ENCODE measurements at regions not wholly inside any gene's neighbourhood (a gene's known extent, or its start where the extent isn't known, plus 50 kb on each side); places are given as distances from the start of the nearest gene placed in this dataset.

DNA sequence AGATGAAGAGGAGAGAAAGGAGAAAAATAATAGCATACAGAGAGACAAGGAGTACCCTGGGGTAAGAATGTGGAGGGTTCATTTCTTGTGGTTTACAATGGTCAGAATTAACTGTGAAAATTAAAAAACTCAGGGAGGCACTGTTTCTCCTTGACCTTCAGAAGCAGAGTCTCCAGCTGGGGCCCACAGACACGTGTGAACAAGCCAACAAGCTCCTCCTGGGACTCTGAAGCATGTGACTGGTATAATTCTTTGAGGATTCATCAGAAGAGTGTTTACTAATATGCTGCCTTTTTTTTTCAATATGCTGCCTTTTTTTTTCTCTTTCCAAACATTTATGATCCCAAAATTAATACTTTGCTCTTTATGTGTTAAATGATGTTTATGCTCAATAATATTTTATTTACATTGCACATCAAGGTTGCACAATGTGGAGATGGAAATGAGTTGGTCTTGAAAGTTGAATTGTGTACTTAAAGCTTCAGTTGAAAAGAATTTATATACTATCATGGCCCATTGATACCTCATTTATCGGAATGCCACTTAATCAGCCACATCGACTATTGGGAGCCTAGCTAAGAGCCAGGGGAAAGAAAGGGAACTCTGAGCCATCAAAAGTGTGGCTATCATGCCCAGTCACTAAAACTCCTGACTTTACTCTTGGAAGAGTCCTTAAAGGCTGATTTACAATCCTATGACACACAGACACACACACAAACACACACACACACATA lies 134.7 kb upstream of the RHOBTB1 start:
- no peaks in the 10 kb centered on the region for H3K36me3 ChIP-seq (ENCODE audit: low read depth)
- H3K9me2 ChIP-seq (ENCODE audit: insufficient read depth): no peaks in the 10 kb centered on the region
- H4K20me1 ChIP-seq (ENCODE audit: insufficient read depth): no peaks in the 10 kb centered on the region
- no peaks in the 10 kb centered on the region for H3K79me2 ChIP-seq (ENCODE audit: insufficient read depth)
- DNase-seq: peak; percentile 30
- H3K27me3 ChIP-seq (replicated peaks; ENCODE audit: insufficient read depth): no peaks in the 10 kb centered on the region
- no peak overlapping the region for H3K4me2 ChIP-seq (ENCODE audit: unreplicated experiment)
- no peak overlapping the region for H3K27ac ChIP-seq
- no peak overlapping the region for H2AFZ ChIP-seq
- no peaks in the 10 kb centered on the region for H3K4me1 ChIP-seq (ENCODE audit: insufficient read depth)
- no peak overlapping the region for H3K9ac ChIP-seq
- WGBS, 2 experiments (ENCODE audit: low coverage in 1 of 2, low lambda C conversion rate in 2 of 2, missing lambda C conversion rate in 2 of 2): 48 to 52% methylated on average over 3 of the region's 3 CpGs
- TF ChIP-seq EZH2 (IDR thresholded peaks at IDR 0.05; ENCODE audit: insufficient read depth, poor library complexity, severe bottlenecking) (no peak), EZH2phosphoT487 (IDR thresholded peaks at IDR 0.05; ENCODE audit: insufficient read depth, low read depth) (no peak)
- H3K9me3 ChIP-seq (ENCODE audit: low read depth): no peaks in the 10 kb centered on the region
- in situ Hi-C loops (cut with MboI): no loop called here
- H3F3A ChIP-seq (ENCODE audit: insufficient read depth): no peaks in the 10 kb centered on the region
- H3K4me3 ChIP-seq: no peak overlapping the region

DNA sequence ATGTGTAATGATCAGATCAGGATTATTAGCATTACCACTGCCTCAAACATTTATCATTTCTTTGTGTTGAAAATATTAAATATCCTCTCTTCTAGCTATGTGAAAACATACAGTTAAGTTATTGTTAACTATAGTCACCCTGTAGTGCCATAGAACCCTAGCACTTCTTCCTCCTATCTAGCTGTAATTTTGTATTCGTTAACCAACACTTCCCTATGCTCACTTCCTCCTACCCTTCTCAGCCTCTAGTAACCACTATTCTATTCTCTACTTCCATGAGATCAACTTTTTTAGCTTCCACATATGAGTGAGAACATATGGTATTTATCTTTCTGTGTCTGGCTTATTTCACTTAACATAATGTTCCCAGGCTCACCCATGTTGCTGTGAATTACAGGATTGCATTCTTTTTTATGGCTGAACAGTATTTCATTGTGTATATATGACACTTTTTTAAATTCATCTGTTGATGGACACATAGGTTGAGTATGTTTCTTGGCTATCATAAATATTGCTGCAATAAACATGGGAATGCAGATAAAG lies 132.7 kb upstream of the RHOBTB1 start:
- no peaks in the 10 kb centered on the region for H3K9me2 ChIP-seq (ENCODE audit: insufficient read depth)
- no peak overlapping the region for H3K27ac ChIP-seq
- H3K9me3 ChIP-seq (ENCODE audit: low read depth): no peaks in the 10 kb centered on the region
- TF ChIP-seq EZH2phosphoT487 (IDR thresholded peaks at IDR 0.05; ENCODE audit: insufficient read depth, low read depth) (no peak), EZH2 (IDR thresholded peaks at IDR 0.05; ENCODE audit: insufficient read depth, poor library complexity, severe bottlenecking) (no peak)
- no peaks in the 10 kb centered on the region for H4K20me1 ChIP-seq (ENCODE audit: insufficient read depth)
- no peak overlapping the region for H3K4me2 ChIP-seq (ENCODE audit: unreplicated experiment)
- no peak overlapping the region for H3K4me3 ChIP-seq
- H3K9ac ChIP-seq: no peak overlapping the region
- no peaks in the 10 kb centered on the region for H3K79me2 ChIP-seq (ENCODE audit: insufficient read depth)
- in situ Hi-C loops (cut with MboI): no loop called here
- H3K4me1 ChIP-seq (ENCODE audit: insufficient read depth): no peaks in the 10 kb centered on the region
- 37 to 54% methylated on average over 1 of the region's 1 CpG for WGBS, 2 experiments (ENCODE audit: low coverage in 1 of 2, low lambda C conversion rate in 2 of 2, missing lambda C conversion rate in 2 of 2)
- no peaks in the 10 kb centered on the region for H3K36me3 ChIP-seq (ENCODE audit: low read depth)
- H2AFZ ChIP-seq: no peak overlapping the region
- no peak for DNase-seq
- no peaks in the 10 kb centered on the region for H3K27me3 ChIP-seq (replicated peaks; ENCODE audit: insufficient read depth)
- no peaks in the 10 kb centered on the region for H3F3A ChIP-seq (ENCODE audit: insufficient read depth)

DNA sequence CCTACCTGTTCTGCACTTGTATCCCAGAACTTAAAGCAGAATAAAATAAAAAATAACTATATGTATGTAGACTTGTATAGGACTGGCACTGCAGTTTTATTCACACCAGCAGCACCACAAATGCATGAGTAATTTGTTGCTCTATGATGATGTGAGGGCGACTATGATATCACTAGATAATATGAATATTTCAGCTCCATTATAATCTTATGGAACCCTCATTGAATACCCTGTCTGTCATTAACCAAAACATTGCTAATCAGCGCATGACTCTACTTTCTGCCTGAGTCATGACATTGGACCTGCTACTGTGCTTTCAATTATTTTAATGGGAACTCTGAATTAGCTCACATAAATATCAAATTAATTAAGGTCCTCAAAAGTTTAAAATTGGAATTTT lies 129.4 kb upstream of the RHOBTB1 start:
- no peak overlapping the region for H3K4me3 ChIP-seq
- no peak overlapping the region for H3K27ac ChIP-seq
- no peaks in the 10 kb centered on the region for H3K36me3 ChIP-seq (ENCODE audit: low read depth)
- no peak overlapping the region for H3K9ac ChIP-seq
- in situ Hi-C loops (cut with MboI): no loop called here
- no peaks in the 10 kb centered on the region for H4K20me1 ChIP-seq (ENCODE audit: insufficient read depth)
- no peak for DNase-seq
- 63 to 81% methylated on average over 2 of the region's 2 CpGs for WGBS, 2 experiments (ENCODE audit: low coverage in 1 of 2, low lambda C conversion rate in 2 of 2, missing lambda C conversion rate in 2 of 2)
- H3K4me1 ChIP-seq (ENCODE audit: insufficient read depth): no peaks in the 10 kb centered on the region
- H3K9me2 ChIP-seq (ENCODE audit: insufficient read depth): no peaks in the 10 kb centered on the region
- H3K9me3 ChIP-seq (ENCODE audit: low read depth): no peaks in the 10 kb centered on the region
- no peaks in the 10 kb centered on the region for H3F3A ChIP-seq (ENCODE audit: insufficient read depth)
- H2AFZ ChIP-seq: no peak overlapping the region
- TF ChIP-seq EZH2 (IDR thresholded peaks at IDR 0.05; ENCODE audit: insufficient read depth, poor library complexity, severe bottlenecking) (no peak), EZH2phosphoT487 (IDR thresholded peaks at IDR 0.05; ENCODE audit: insufficient read depth, low read depth) (no peak)
- peaks cover under 1% of the 10 kb centered on the region; the same call in 1 of the 2 replicates for H3K27me3 ChIP-seq (replicated peaks; ENCODE audit: insufficient read depth)
- no peak overlapping the region for H3K4me2 ChIP-seq (ENCODE audit: unreplicated experiment)
- H3K79me2 ChIP-seq (ENCODE audit: insufficient read depth): no peaks in the 10 kb centered on the region

DNA sequence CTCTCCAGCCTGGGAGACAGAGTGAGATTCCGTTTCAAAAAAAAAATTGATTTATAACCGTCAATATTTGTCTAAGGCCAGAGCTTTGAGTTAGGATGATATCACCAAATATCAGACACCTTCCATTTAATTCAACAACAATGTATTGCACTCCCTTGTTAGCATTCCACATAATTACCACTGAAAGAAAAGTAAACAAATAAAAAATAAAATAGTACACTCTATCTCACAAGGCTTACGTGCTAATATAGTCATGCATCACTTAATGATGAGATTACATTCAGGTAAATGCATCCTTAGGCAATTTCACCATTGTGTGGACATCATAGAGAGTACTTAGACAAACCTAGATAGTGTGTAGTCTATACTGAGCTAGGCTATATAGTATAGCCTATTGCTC lies 127.6 kb upstream of the RHOBTB1 start:
- Histone ChIP-seq H3K9me2 (ENCODE audit: insufficient read depth) (no peaks in the 10 kb centered on the region), H3K79me2 (ENCODE audit: insufficient read depth) (no peaks in the 10 kb centered on the region), H3K9ac (no peak overlapping the region), H3K27me3 (replicated peaks; ENCODE audit: insufficient read depth) (peaks cover 15% of the 10 kb centered on the region; the same call in 1 of the 2 replicates), H3K4me2 (ENCODE audit: unreplicated experiment) (no peak overlapping the region), H3K4me1 (ENCODE audit: insufficient read depth) (no peaks in the 10 kb centered on the region), H3K9me3 (ENCODE audit: low read depth) (no peaks in the 10 kb centered on the region), H3K27ac (no peak overlapping the region), H2AFZ (no peak overlapping the region), H3K36me3 (ENCODE audit: low read depth) (no peaks in the 10 kb centered on the region), H4K20me1 (ENCODE audit: insufficient read depth) (no peaks in the 10 kb centered on the region), H3K4me3 (no peak overlapping the region), H3F3A (ENCODE audit: insufficient read depth) (no peaks in the 10 kb centered on the region)
- DNase-seq: no peak
- in situ Hi-C loops (cut with MboI): no loop called here
- no peak for TF ChIP-seq EZH2phosphoT487 (IDR thresholded peaks at IDR 0.05; ENCODE audit: insufficient read depth, low read depth)
- 77 to 84% methylated on average over 3 of the region's 3 CpGs for WGBS, 2 experiments (ENCODE audit: low coverage in 1 of 2, low lambda C conversion rate in 2 of 2, missing lambda C conversion rate in 2 of 2)
